ENCODE measurements at regions not wholly inside any gene's neighbourhood (a gene's known extent, or its start where the extent isn't known, plus 50 kb on each side); places are given as distances from the start of the nearest gene placed in this dataset.
"Not testable (repeated sequence)": the region's sequence is repeated elsewhere in the genome, so short reads cannot be mapped to it uniquely, and the experiment has no call there.

GRCh38 chr18:67142604-67143003 lies 373.9 kb downstream of the DSEL start:
- in situ Hi-C loops (cut with HindIII; ENCODE audit: low sequenced_read_pairs) = no loop called here

- in situ Hi-C loops (cut with HindIII; ENCODE audit: low sequenced_read_pairs) = no loop called here
Measured at GRCh38 chr18:67140495-67140894, 376.0 kb downstream of the DSEL start.

- in situ Hi-C loops (cut with HindIII; ENCODE audit: low sequenced_read_pairs) = no loop called here
Measured at GRCh38 chr18:67139899-67140298, 376.6 kb downstream of the DSEL start.

- in situ Hi-C loops (cut with HindIII; ENCODE audit: low sequenced_read_pairs) = no loop called here
Measured at GRCh38 chr18:67135981-67136380, 380.5 kb downstream of the DSEL start.

- in situ Hi-C loops (cut with HindIII; ENCODE audit: low sequenced_read_pairs) = no loop called here
Measured at GRCh38 chr18:67134911-67135310, 381.6 kb downstream of the DSEL start.

GRCh38 chr18:67133669-67134068 lies 382.9 kb downstream of the DSEL start:
- in situ Hi-C loops (cut with HindIII; ENCODE audit: low sequenced_read_pairs) = no loop called here

- in situ Hi-C loops (cut with HindIII; ENCODE audit: low sequenced_read_pairs) = no loop called here
Measured at GRCh38 chr18:67132919-67133318, 383.6 kb downstream of the DSEL start.

- in situ Hi-C loops (cut with HindIII; ENCODE audit: low sequenced_read_pairs) = no loop called here
Measured at GRCh38 chr18:67131498-67131897, 385.0 kb downstream of the DSEL start.

GRCh38 chr18:67126751-67127150 lies 389.8 kb downstream of the DSEL start:
- in situ Hi-C loops (cut with HindIII; ENCODE audit: low sequenced_read_pairs) = not testable (repeated sequence)

- in situ Hi-C loops (cut with HindIII; ENCODE audit: low sequenced_read_pairs) = no loop called here
Measured at GRCh38 chr18:67123901-67124300, 392.6 kb downstream of the DSEL start.

- in situ Hi-C loops (cut with HindIII; ENCODE audit: low sequenced_read_pairs) = no loop called here
Measured at GRCh38 chr18:67117804-67118203, 398.7 kb downstream of the DSEL start.

GRCh38 chr18:67109535-67109934 lies 407.0 kb downstream of the DSEL start:
- in situ Hi-C loops (cut with HindIII; ENCODE audit: low sequenced_read_pairs) = no loop called here

- in situ Hi-C loops (cut with HindIII; ENCODE audit: low sequenced_read_pairs) = no loop called here
Measured at GRCh38 chr18:67108894-67109293, 407.6 kb downstream of the DSEL start.

GRCh38 chr18:67104700-67105284 lies 411.7 kb downstream of the DSEL start:
- in situ Hi-C loops (cut with HindIII; ENCODE audit: low sequenced_read_pairs) = no loop called here

- in situ Hi-C loops (cut with HindIII; ENCODE audit: low sequenced_read_pairs) = no loop called here
Measured at GRCh38 chr18:67094123-67094522, 422.4 kb downstream of the DSEL start.

GRCh38 chr18:67092141-67092540 lies 424.4 kb downstream of the DSEL start:
- in situ Hi-C loops (cut with HindIII; ENCODE audit: low sequenced_read_pairs) = no loop called here

GRCh38 chr18:67081482-67082211 lies 434.9 kb downstream of the DSEL start:
- in situ Hi-C loops (cut with HindIII; ENCODE audit: low sequenced_read_pairs) = no loop called here

- in situ Hi-C loops (cut with HindIII; ENCODE audit: low sequenced_read_pairs) = no loop called here
Measured at GRCh38 chr18:67080601-67081000, 435.9 kb downstream of the DSEL start.

- in situ Hi-C loops (cut with HindIII; ENCODE audit: low sequenced_read_pairs) = no loop called here
Measured at GRCh38 chr18:67074309-67074708, 442.2 kb downstream of the DSEL start.

- in situ Hi-C loops (cut with HindIII; ENCODE audit: low sequenced_read_pairs) = no loop called here
Measured at GRCh38 chr18:67072791-67073190, 443.7 kb downstream of the DSEL start.

GRCh38 chr18:67068608-67069007 lies 447.9 kb downstream of the DSEL start:
- in situ Hi-C loops (cut with HindIII; ENCODE audit: low sequenced_read_pairs) = no loop called here

- in situ Hi-C loops (cut with HindIII; ENCODE audit: low sequenced_read_pairs) = no loop called here
Measured at GRCh38 chr18:67047334-67047733, 443.4 kb upstream of the CDH19 start.

GRCh38 chr18:67043276-67043675 lies 439.4 kb upstream of the CDH19 start:
- in situ Hi-C loops (cut with HindIII; ENCODE audit: low sequenced_read_pairs) = no loop called here
